ENCODE measurements at regions not wholly inside any gene's neighbourhood (a gene's known extent, or its start where the extent isn't known, plus 50 kb on each side); places are given as distances from the start of the nearest gene placed in this dataset.
"Not testable (repeated sequence)": the region's sequence is repeated elsewhere in the genome, so short reads cannot be mapped to it uniquely, and the experiment has no call there.

DNA sequence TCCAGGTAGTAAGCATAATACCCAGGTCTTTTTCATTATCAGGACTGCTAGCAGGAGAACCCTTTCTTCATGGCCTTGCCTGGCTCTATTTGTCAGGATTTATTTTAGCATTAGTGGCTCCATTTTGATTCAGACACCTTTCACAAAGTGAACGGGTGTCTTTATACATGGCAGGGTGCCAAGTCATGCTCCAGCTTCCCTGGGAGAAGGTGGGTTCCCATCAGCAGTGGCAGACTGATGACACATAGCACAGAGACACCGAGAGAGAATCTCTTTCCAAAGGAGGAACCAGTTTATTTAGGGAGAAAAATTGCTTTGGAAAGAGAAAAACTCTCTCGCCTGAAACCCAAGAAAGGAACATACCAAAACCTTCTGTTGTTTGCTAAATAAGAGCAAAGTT, 135.3 kb upstream of the TMTC4 start:
- no peak for DNase-seq

DNA sequence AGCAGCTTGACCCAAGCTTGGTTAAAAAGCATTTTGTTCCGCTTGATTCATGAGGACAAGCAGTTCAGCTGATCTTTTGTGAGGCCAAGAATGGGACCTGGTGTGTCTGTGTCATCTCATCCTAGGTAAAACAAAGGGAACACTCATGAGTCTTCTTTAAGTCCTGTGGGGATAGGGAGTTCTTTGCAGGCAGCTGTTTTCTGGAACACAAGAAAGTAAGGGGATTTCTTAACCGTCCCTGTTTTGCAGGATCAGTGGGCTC, 134.5 kb upstream of the TMTC4 start:
- no peak for DNase-seq

DNA sequence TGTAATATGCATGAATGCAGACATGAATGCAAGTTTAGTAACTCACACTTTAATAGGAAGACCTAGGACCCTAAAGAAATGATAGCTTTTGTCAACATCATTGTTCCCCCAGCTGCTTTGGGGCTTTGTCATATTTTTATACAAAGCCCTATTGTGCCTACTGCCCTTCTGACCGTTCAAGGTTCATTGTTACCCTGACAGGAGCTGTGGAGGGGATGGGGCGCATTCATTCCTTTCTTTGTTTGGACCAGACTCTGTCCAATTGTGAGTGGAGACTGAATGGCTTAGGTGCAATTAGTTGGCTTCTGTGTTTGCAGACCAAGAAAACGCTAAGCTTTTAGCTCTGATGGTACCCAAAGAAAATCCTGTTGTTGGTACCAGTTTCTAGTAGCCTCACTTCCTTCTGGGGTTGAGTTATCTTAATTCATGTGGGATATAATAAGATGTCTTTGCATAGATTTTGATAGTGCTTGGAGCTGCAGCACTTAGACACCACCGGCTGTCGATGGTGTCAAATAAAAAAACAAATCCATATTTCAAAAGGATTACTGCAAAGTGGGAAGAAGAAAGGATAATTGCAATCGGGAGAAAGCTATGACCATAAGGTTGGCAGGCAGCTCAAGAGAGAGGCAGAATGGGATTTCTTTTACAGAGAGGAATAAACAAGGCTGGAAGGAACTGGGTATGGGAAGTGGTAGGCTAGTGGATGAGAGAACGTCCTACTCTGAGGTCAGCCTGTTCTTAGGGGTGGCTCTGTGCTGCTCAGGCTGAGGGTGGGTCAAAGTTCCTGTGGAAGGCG, 133.9 kb upstream of the TMTC4 start:
- no peak for DNase-seq

DNA sequence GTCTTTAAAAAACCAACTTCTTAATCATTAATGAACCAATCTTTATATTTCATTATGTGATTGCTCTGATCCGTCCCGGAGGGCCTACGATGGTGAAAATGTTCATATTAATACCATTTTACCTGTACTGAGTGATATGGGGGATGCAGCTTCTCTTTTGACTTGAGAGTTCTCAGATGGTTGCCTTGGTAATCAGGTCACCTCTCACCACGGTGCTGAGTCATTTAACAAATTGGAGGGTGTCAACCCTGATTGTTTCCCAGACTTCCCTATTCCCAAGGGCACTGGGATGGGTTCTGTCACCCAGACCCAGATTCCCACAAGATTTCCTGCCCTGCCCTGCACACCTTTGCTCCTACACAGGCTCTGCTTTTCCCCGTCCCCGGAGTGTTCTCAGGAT, 128.5 kb upstream of the TMTC4 start:
- no peak for DNase-seq

DNA sequence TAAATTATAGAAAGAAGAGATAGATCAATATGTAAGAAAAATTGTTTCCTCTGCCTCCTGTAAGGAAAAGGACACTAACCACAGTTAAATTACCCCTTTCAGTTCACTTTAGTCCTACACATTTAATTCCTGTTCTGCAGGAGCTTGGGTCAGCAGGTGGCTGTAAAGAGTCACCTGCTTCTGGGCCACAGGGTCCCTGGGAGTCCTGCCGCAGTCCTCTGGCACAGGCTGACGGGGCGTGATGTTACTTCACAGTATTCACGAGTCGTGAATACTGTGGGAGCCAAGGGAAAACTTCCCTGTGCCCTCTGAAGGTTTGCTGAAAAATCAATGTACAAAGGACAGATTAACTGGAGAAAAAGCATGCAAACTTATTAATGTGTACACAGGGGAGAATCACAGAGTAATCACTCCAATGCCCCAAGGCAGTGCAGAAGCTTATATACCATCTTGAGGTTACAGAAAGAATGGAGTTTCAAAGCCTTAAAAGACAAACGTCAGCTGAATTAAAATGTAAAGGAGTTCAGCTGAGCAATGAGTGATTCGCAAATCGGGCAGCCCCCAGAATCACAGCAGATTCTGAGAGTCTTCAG, 125.8 kb upstream of the TMTC4 start:
- DNase-seq: no peak

DNA sequence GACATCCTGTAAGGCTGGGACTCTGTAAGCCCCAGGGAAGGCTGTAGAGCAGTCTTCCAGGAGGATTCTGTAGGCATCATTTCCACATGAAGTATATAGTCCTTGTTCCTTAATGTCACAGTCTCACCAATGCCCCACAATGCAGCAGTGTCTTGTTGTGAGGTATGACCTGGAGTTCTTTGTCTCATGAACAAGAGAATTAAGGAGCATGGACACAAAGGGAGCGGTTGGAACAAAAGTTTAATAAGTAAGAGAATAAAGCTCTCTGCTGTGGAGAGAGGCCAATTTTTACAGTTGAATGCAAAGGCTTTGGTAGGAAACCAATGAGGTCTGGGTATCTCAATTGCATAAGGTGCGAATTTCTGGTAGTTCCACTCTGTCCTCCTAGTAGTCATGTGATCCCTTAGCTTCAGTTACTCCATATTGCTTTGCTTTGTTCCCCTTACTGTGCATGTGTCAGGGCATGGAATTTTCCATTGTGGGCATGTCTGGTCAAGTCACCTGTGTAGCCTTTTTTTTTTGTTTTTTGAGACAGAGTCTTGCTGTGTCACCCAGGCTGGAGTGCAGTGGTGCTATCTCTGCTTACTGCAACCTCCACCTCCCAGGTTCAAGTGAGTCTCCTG, 124.3 kb upstream of the TMTC4 start:
- DNase-seq: no peak

DNA sequence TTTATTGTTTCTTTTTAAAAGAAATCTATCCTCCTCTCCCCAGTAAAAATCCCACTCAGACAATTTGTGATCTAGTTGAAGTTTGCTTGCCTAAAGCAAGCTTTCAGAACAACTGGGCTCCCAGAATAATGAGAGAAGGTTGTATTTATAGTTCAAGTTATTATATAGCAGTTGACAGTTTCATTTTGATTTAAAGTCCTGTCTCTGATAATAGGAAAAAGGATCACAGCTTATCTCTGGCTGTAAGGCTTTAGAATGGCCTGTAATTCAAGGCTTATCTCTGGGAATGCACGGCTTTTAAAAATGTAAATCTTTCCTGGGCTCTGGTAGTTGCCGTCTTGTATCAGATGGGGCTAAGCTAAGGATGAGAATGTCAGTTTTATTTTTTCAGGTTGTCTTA, 123.3 kb upstream of the TMTC4 start:
- no peak for DNase-seq

DNA sequence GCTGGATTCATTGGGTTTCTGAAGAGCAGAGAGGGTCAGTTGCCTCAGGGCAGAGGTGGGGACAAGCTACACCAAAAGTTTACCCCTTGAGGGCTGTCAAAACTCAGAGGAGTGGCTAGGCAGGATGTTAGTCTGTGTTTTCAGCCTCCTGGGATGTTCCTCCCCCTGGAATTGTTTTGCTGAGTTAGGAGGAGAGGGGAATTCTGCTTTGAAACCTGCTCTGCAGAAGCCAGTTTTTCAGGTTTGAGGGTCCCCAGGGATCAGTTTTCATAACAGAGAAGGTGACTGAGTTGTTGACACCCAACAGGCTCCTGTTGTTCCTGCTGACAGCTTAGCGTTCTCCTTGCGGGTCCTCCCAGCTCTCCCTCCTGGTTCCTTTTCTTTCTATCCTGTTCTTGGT, 121.9 kb upstream of the TMTC4 start:
- DNase-seq: no peak

DNA sequence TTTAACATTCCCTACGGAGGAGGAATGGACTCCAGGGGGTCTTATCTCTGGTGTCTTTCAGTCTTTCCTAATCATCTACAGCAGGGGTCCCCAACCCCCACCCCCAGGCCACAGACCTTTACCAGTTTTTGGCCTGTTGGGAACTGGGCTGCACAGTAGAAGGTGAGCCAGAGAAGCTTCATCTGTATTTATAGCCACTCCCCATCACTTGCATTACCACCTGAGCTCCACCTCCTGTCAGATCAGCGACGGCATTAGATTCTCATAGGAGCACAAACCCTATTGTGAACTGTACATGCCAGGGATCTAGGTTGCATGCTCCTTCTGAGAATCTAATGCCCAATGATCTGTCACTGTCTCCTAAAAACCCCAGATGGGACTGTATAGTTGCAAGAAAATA, 120.0 kb upstream of the TMTC4 start:
- no peak for DNase-seq

DNA sequence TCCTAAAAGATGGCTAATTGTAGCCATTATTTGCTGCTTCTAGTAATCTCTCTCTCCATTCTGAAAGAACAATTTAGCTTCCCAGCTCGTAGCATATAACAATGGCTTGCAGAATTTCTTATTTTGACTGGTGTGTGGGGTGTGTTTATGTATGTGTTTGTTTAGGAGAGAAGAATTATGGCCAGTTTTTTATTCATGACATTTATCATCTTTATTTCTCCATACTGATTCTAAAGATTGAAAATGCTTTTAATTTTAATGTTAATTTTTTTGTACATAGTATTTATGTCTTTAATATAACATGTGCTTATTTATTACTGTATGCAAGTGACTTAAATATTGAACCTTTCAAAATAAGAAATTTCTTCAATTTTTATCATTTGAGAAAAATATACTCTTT, 115.8 kb upstream of the TMTC4 start:
- DNase-seq: no peak

DNA sequence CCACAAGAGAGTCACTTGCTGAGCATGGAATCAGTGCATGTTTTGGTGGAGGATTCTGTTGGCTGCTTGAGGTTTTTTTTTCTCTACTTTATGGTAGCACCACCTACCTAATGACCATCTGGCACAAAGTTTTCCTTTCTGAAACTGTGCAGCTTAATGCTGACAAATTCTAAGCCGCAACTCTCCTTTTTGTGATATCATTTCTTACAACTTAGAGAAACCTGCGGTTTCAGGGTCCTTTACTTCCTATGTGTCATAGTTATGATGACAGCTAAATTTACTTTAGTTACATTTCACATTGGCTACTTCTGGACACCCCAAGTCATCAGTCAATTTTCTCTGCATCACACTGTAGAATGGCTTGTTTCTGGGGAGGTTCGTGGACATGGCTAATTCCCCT, 115.4 kb upstream of the TMTC4 start:
- DNase-seq: no peak

DNA sequence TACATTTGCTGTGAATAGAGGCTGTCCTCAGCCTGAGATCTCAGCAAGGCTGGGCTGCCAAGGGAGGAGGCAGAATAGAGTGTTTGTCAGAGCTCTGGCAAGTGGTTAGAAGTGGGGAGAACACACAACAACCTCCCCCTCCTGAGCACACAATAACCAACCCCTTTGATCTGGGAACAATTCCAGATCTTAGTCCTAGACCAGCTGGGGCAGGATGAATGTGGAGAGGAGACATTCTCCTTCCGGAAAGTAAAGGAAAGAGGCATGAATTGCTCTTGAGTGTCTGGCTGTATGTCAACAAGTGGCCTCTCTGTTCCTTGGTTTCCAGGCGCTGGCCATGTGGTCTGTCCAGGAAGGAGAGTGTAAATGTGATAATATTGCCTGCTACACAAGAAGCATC, 114.9 kb upstream of the TMTC4 start:
- peak; percentile 82 for DNase-seq

DNA sequence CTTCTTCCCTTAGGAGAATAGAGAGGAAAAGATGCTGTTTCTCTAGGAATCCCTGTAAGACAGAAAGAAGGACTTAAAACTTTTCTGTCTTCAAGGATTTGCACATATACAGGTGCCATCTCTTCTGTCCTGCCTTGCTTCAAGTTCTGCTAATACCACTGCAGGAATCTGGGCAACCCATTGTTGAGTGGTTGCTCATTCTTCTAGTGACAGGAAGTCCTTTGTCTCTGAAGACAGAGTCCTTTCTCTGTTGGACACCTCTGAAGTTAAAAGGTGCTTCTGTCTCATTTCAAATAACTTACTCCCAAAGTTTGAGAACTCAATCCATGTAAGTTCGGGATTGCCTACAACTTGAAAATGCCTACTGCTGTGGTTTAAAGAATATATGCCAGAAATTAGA, 114.4 kb upstream of the TMTC4 start:
- no peak for DNase-seq

DNA sequence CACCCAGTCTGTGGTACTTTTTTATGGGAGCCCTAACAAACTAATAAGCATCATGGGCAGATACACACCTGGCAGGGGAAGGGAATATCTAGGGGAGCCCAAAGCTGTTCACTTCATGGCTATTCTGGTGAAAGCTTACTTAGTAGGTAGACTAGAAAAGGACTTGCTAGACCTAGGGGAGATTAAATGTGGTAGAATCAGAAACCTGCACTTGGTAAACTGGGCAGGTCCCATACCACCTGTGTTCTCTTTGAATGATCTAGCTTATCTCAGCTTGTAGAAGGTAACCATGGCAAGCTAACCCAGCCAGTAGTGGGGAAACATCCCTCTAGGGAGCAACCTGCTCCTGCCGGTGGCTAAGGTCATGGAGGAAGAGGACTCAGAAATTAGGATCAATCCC, 113.9 kb upstream of the TMTC4 start:
- DNase-seq: no peak

DNA sequence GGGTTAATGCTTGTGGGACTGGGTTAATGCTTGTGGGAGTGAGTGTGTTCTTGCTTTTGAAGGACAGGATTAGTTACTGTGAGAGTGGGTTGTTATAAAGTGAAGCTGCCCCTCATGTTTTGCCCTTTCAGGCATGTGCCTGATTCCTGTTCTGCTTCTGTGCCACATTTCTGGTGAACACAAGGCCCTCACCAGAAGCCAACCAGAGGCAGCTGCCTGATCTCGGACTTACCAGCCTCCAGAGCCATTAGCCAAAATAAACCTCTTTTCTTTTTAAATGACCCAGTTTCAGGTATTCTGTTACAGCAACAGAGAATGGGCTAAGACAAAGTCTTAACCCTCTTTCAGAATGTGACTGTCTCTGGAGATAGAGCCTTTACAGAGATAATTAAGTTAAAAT, 113.3 kb upstream of the TMTC4 start:
- DNase-seq: no peak

DNA sequence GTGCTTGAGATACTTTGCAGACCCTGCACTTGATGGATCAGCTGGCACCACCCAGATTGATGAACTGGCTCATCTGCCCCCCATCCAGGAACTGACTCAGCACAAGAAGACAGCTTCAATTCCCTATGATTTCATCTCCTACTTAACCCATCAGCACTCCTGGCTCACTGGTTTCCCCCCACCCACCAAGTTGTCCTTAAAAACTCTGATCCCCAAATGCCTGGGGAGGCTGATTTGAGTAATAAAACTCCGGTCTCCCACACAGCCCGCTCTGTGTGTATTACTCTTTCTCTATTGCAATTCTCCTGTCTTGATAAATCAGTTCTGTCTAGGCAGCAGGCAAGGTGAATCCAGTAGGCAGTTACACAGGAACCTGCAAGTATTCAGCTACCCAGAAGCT, 102.1 kb upstream of the TMTC4 start:
- DNase-seq: not testable (repeated sequence)

DNA sequence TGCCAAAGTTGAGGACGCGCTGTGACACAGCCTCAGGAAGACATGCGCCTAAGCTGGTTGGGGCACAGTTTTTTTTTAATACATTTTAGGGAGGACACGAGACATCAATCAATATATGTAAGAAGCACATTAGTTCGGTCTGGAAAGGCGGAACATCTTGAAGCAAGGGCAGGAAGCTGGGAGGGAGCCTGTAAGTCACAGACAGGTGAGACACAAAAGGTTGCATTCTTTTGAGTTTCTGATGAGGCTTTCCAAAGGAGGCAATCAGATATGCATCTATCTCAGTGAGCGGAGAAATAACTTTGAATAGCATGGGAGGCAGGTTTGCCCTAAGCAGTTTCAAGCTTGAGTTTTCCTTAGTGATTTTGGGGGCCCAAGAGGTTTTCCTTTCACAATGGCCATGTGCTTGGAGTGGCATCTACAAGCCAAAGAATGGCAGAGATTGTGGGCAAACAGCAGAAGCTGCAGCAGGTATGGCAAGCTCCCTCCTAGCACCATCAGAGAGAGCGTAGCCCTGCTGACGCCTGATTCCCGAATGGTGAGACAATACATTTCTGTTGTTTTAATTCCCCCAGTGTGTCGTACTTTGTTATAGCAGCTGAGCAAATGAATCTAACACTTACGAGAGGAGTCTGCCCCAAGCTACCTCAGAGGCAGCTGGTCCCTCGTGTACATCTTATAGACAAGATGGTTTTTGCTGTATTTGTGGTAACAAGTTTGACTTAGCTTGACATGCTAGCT, 99.5 kb upstream of the TMTC4 start:
- DNase-seq: peak; percentile 7

DNA sequence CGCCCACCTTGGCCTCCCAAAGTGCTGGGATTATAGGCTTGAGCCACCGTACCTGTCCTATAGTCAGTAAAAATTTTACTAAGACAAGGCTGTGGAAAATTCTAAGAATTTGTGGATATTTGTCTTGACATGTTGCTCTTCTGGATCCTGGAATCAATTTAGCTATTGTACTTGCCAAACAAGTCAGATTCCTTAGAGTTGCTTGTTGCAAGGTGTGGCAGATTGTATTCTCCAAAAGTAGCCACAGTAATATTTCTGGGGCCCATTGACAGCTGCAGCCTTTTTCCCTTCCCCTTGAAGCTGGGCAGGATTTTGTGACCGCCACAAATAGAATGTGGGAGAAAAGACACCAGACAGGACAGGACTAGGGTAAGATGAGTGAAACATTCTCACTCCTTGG, 98.8 kb upstream of the TMTC4 start:
- DNase-seq: no peak

DNA sequence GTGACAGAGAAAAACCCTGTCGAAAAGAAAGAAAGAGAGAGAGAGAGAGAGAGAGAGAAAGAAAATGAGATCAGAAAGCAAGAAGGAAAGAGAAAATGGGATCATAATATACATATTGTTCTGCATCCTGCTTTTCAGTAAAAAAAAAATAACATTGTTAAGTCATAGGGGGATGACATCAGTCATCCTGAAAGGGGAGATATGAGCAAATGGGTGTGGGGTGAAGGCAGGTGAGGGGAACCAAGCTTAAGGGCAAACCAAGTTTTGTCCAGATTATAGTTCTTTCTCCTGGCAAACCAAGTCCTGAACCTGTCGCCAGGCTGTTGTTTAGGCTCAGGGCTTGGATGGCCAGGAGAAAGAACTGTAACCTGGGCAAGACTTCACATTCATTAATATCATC, 92.6 kb upstream of the TMTC4 start:
- no peak for DNase-seq

DNA sequence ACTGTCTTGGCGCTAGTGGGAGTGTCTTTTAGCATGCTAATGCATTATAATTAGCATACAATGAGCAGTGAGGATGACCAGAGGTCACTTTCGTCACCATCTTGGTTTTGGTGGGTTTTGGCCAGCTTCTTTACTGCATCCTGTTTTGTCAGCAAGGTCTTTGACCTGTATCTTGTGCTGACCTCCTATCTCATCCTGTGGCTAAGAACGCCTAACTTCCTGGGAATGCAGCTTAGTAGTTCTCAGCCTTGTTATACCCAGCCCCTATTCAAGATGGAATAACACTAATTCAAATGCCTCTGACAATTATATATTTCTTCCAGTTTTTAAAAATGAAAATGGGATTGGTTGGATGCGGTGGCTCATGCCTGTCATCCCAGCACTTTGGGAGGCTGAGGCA, 92.0 kb upstream of the TMTC4 start:
- not testable (repeated sequence) for DNase-seq

DNA sequence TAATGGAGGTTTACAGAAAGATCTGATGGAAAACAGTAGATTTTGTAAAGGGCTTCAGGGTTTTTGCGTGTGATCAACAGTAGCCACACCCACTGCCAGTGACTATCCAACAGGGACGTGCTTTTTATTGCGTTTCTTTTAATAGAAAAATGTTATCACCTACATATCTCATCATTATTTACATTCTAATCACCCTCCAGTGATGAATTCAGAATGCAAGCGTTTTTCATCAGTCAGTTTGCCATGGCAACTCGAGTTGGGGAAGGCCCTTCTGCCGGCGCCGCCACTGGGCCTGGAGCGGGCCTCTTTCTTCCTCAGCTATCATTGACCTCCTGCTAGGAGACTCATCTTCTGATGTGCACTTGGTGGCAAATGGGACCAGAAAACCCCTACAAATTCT, 90.3 kb upstream of the TMTC4 start:
- DNase-seq: no peak

DNA sequence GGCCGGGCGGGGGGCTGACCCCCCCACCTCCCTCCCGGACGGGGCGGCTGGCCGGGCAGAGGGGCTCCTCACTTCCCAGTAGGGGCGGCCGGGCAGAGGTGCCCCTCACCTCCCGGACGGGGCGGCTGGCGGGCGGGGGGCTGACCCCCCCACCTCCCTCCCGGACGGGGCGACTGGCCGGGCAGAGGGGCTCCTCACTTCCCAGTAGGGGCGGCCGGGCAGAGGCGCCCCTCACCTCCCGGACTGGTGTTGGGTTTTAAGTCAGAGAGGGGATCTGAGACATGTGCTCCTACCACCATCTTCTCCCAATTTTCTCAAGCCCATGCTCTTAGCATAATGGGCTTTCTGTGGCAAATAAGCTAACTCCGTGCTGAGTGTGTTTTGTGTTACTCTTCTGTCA, 87.5 kb upstream of the TMTC4 start:
- not testable (repeated sequence) for DNase-seq

DNA sequence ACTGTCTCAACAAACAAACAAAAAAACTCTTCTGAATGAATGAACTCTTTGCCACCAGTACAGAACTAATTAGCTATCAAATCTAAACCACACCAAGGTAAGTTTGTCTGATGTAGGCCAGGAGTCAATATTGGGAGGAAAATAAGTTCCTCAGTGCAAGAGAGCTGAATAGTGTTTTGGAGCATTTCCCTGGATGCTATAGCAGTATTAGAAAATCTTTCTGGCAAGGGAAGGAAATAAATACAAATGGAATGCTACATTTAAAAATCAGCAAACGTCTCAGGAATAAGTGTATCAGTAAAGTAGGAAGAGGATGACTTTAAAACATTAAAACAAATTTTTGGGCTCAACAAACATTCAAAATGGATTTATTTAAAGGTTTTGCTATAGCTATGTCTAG, 81.3 kb upstream of the TMTC4 start:
- DNase-seq: no peak

DNA sequence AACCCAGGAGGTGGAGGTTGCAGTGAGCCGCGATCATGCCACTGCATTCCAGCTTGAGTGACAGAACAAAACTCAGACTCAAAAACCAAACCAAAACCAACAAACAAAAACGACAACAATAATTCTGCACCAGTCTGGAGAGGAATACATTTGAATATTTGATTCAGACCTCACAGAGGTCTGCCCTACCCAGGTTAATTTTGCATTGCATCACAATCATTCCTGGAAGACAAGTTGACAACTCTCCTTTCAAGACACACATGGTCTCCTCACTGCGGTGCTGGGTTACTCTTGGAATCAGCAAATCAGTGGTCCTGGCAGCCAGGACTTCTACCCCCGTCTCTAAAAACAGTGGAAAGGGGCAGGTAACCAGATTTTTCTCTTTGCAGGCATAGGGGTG, 79.9 kb upstream of the TMTC4 start:
- no peak for DNase-seq

Measured in NCI-H510A treated with DMSO at 0.1 percent for 48 hours (cell line).